H1 (cell line): ENCODE measurements at regions not wholly inside any gene's neighbourhood (a gene's known extent, or its start where the extent isn't known, plus 50 kb on each side); places are given as distances from the start of the nearest gene placed in this dataset.

Experiments
- CTCF ChIA-PET: fragments of 300-600 bp; sonication (Branson Sonifier 250); formaldehyde crosslinking; loops from one replicate; lab custom pipeline; 2021; ENCODE audit not compliant: partially characterized antibody; lab: Charles Lee
- POLR2A ChIA-PET: fragments of 300-600 bp; sonication (Branson Sonifier 250); formaldehyde crosslinking; loops from one replicate; lab custom pipeline; 2021; ENCODE audit warnings: inconsistent platforms; ENCODE audit not compliant: partially characterized antibody; lab: Charles Lee
- DNase-seq, 2 experiments: peaks; one replicate each; pipeline versions ENCODE4 v3.0.0 to v3.0.0-alpha.2; 2010 to 2022; ENCODE audit warnings: low spot score in 2 of 2, low read depth in 1 of 2, mixed read lengths in 1 of 2
- FAIRE-seq: peaks from 2 replicates; lab custom pipeline; 2011; peaks lifted over from hg19 to GRCh38; lab: Jason Lieb, UNC
- H2AFZ ChIP-seq: 2 replicates; pipeline ENCODE4 v1.8.1; 2012; ENCODE audit warnings: low read length, inconsistent platforms
- H2AK5ac ChIP-seq: 2 replicates; pipeline ENCODE4 v1.6.1; 2013; ENCODE audit warnings: low read depth, low read length
- H2BK120ac ChIP-seq: replicated peaks from 2 replicates; pipeline ENCODE3; 2013; ENCODE audit warnings: low read depth, low read length, inconsistent platforms
- H2BK12ac ChIP-seq: 2 replicates; pipeline ENCODE4 v1.6.1; 2013; ENCODE audit warnings: low read depth, low read length
- H2BK15ac ChIP-seq: 2 replicates; pipeline ENCODE4 v1.6.1; 2013; ENCODE audit warnings: low read length
- H2BK20ac ChIP-seq: 2 replicates; pipeline ENCODE4 v1.6.1; 2013; ENCODE audit warnings: low read length
- H2BK5ac ChIP-seq: 2 replicates; pipeline ENCODE4 v1.6.1; 2013; ENCODE audit warnings: low read depth, low read length
- H3K14ac ChIP-seq: 2 replicates; pipeline ENCODE4 v1.6.1; 2013; ENCODE audit warnings: inconsistent platforms; ENCODE audit not compliant: insufficient read length
- H3K18ac ChIP-seq: 2 replicates; pipeline ENCODE4 v1.6.1; 2013; ENCODE audit warnings: low read length; ENCODE audit errors: extremely low read depth
- H3K23ac ChIP-seq: 2 replicates; pipeline ENCODE4 v1.6.1; 2013; ENCODE audit warnings: inconsistent platforms; ENCODE audit not compliant: insufficient read length
- H3K23me2 ChIP-seq: 2 replicates; pipeline ENCODE4 v1.6.1; 2013; ENCODE audit warnings: low read depth, low read length
- H3K27ac ChIP-seq: 2 replicates; pipeline ENCODE4 v1.6.1; 2011; ENCODE audit warnings: low read depth, low read length, inconsistent platforms
- H3K27me3 ChIP-seq, 4 experiments: replicated peaks in 1 of 4; 1 replicate in 1 of 4; 2 replicates in 3 of 4; pipeline versions ENCODE4 v1.6.1 to v1.8.1; 2011 to 2013; ENCODE audit warnings: low read length in 3 of 4, mild to moderate bottlenecking in 3 of 4, inconsistent platforms in 2 of 4, mixed read lengths in 2 of 4, moderate library complexity in 1 of 4; ENCODE audit not compliant: control insufficient read depth in 3 of 4, insufficient read depth in 3 of 4; ENCODE audit errors: extremely low read depth in 1 of 4
- H3K36me3 ChIP-seq, 4 experiments: 2 replicates each; pipeline versions ENCODE4 v1.6.1 to v1.8.1; 2011 to 2013; ENCODE audit warnings: mild to moderate bottlenecking in 4 of 4, low read length in 3 of 4, moderate library complexity in 2 of 4, control low read depth in 1 of 4, inconsistent platforms in 1 of 4; ENCODE audit not compliant: insufficient read depth in 4 of 4, control insufficient read depth in 2 of 4
- H3K4ac ChIP-seq: replicated peaks from 2 replicates; pipeline ENCODE3; 2013; ENCODE audit warnings: low read length, low read depth, mixed read lengths, inconsistent platforms; ENCODE audit not compliant: insufficient read length
- H3K4me1 ChIP-seq, 4 experiments: replicated peaks in 1 of 4; 1 replicate in 1 of 4; 2 replicates in 3 of 4; pipeline versions ENCODE4 v1.6.1 to v1.8.1; 2011 to 2013; ENCODE audit warnings: low read length in 3 of 4, inconsistent platforms in 2 of 4, mixed read lengths in 1 of 4; ENCODE audit not compliant: insufficient read depth in 4 of 4, control insufficient read depth in 3 of 4
- H3K4me2 ChIP-seq, 2 experiments: 2 replicates each; pipeline versions ENCODE4 v1.6.1 to v1.8.1; 2011 to 2013; ENCODE audit warnings: low read depth in 2 of 2, low read length in 2 of 2, control low read depth in 1 of 2, inconsistent platforms in 1 of 2, mild to moderate bottlenecking in 1 of 2; ENCODE audit not compliant: insufficient read depth in 1 of 2
- H3K4me3 ChIP-seq, 4 experiments: fragments of 200-600, 300-600 bp in 1 of 4; sonication (generic), shearing (Covaris generic), sonication (Bioruptor Twin) in 1 of 4; 2 replicates each; pipeline versions ENCODE4 v1.5.1 to v1.8.1; 2011 to 2016; ENCODE audit warnings: low read length in 4 of 4, low read depth in 3 of 4, control low read depth in 2 of 4, inconsistent platforms in 2 of 4, mild to moderate bottlenecking in 2 of 4, mixed read lengths in 1 of 4, moderate library complexity in 1 of 4; ENCODE audit not compliant: insufficient read depth in 2 of 4; ENCODE audit errors: extremely low read depth in 1 of 4
- H3K56ac ChIP-seq: replicated peaks from 2 replicates; pipeline ENCODE3; 2013; ENCODE audit warnings: low read depth, mild to moderate bottlenecking, mixed read lengths, low read length, inconsistent platforms; ENCODE audit not compliant: insufficient read length
- H3K79me1 ChIP-seq: 2 replicates; pipeline ENCODE4 v1.6.1; 2013; ENCODE audit warnings: low read depth, low read length, control low read depth
- H3K79me2 ChIP-seq, 2 experiments: 2 replicates each; pipeline versions ENCODE4 v1.6.1 to v1.8.1; 2012 to 2013; ENCODE audit warnings: low read length in 2 of 2, mild to moderate bottlenecking in 2 of 2, inconsistent platforms in 1 of 2; ENCODE audit not compliant: insufficient read depth in 2 of 2, control insufficient read depth in 1 of 2
- H3K9ac ChIP-seq, 4 experiments: replicated peaks in 1 of 4; 1 replicate in 1 of 4; 2 replicates in 3 of 4; pipeline versions ENCODE4 v1.6.1 to v1.8.1; 2011 to 2013; ENCODE audit warnings: low read depth in 3 of 4, low read length in 3 of 4, control low read depth in 2 of 4, mild to moderate bottlenecking in 2 of 4, moderate library complexity in 2 of 4, inconsistent platforms in 1 of 4; ENCODE audit errors: extremely low read depth in 1 of 4
- H3K9me3 ChIP-seq, 2 experiments: 2 replicates each; pipeline versions ENCODE4 v1.6.1 to v1.8.1; 2012 to 2013; ENCODE audit warnings: mild to moderate bottlenecking in 2 of 2, moderate library complexity in 2 of 2, control low read depth in 1 of 2, inconsistent platforms in 1 of 2, low read depth in 1 of 2, low read length in 1 of 2, mixed read lengths in 1 of 2; ENCODE audit not compliant: insufficient read depth in 2 of 2
- H4K20me1 ChIP-seq, 2 experiments: replicated peaks in 1 of 2; 2 replicates each; pipeline versions ENCODE3 to v1.8.1; 2011 to 2013; ENCODE audit warnings: inconsistent platforms in 2 of 2, low read length in 2 of 2, mild to moderate bottlenecking in 1 of 2; ENCODE audit not compliant: insufficient read depth in 2 of 2, control insufficient read depth in 1 of 2
- H4K5ac ChIP-seq: 2 replicates; pipeline ENCODE4 v1.6.1; 2013; ENCODE audit warnings: low read length, low read depth, mixed read lengths, inconsistent platforms; ENCODE audit not compliant: insufficient read length
- H4K8ac ChIP-seq: 2 replicates; pipeline ENCODE4 v1.8.0; 2013; ENCODE audit warnings: mild to moderate bottlenecking, moderate library complexity, low read length, inconsistent platforms; ENCODE audit not compliant: insufficient read depth; ENCODE audit errors: extremely low read depth
- H4K91ac ChIP-seq: replicated peaks from 2 replicates; pipeline ENCODE3; 2013; ENCODE audit warnings: low read length, mixed read lengths, inconsistent platforms; ENCODE audit not compliant: insufficient read length
- KDM1A ChIP-seq: fragments of 200-600, 300-600 bp; sonication (generic); IDR thresholded peaks from 2 replicates; pipeline ENCODE4 v1.7.1; 2016; ENCODE audit warnings: mild to moderate bottlenecking, low read length, borderline replicate concordance
- WGBS, 2 experiments: shearing (Covaris generic) in 1 of 2; methylation state at CpG; one replicate each; pipeline versions ENCODE4 v1.1.6 to v1.1.7; 2013 to 2015; ENCODE audit warnings: low lambda C conversion rate in 2 of 2, mixed read lengths in 2 of 2, inconsistent platforms in 1 of 2, low coverage in 1 of 2, missing lambda C conversion rate in 1 of 2; ENCODE audit not compliant: insufficient replicate concordance in 2 of 2, insufficient coverage in 1 of 2, insufficient read length in 1 of 2; ENCODE audit errors: extremely low coverage in 1 of 2, missing lambda C conversion rate in 1 of 2; 5-methylcytosine and 5-hydroxymethylcytosine counted together

DNA sequence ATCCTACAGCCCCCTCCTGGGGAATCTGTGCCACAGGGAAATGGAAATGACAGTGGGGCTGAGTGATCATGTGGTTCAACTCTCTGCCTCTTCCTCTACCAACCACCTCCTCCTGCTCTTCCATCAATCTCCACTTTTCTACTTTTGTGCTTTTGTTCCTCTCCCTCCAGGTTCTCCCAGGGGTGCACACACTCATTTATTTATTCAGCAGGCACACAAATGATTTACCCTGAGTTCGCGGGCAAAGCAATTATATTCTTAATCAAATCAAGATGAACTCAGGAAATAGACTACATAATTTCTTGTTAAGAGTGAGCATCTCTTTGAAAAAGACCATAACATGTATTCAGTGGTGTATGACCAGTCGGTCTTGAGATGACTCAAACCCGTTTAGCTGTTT is 69.2 kb downstream of the VCX3A start:
- Histone ChIP-seq H3K9ac (no peak overlapping the region), H3K4me1 (no peaks in the 10 kb centered on the region; a peak in 2 of 7 replicates), H3K18ac (no peak overlapping the region), H3K4me2 (no peak overlapping the region), H3K9me3 (no peaks in the 10 kb centered on the region), H3K4me3 (no peak overlapping the region), H4K20me1 (no peaks in the 10 kb centered on the region), H4K8ac (no peak overlapping the region), H3K14ac (no peak overlapping the region), H3K23ac (no peak overlapping the region), H3K4ac (no peak overlapping the region), H2BK20ac (no peak overlapping the region), H4K91ac (no peak overlapping the region), H2AK5ac (no peak overlapping the region), H3K27me3 (no peaks in the 10 kb centered on the region), H3K56ac (no peak overlapping the region), H2BK120ac (no peak overlapping the region), H4K5ac (no peak overlapping the region), H2BK15ac (no peak overlapping the region), H3K79me1 (no peaks in the 10 kb centered on the region), H3K23me2 (no peaks in the 10 kb centered on the region), H2BK12ac (no peak overlapping the region), H2BK5ac (no peak overlapping the region), H3K27ac (no peak overlapping the region), H2AFZ (no peak overlapping the region), H3K36me3 (no peaks in the 10 kb centered on the region), H3K79me2 (no peaks in the 10 kb centered on the region)
- POLR2A ChIA-PET = no interaction called here
- TF ChIP-seq KDM1A = no peak
- DNase-seq (no peak), FAIRE-seq (no peak)
- CTCF ChIA-PET = no interaction called here
- WGBS, 2 experiments = 86% methylated on average over 3 of the region's 4 CpGs; no CpG with 5 or more reads in 1 of the 2 experiments
